ENCODE measurements at regions not wholly inside any gene's neighbourhood (a gene's known extent, or its start where the extent isn't known, plus 50 kb on each side); places are given as distances from the start of the nearest gene placed in this dataset.

DNA sequence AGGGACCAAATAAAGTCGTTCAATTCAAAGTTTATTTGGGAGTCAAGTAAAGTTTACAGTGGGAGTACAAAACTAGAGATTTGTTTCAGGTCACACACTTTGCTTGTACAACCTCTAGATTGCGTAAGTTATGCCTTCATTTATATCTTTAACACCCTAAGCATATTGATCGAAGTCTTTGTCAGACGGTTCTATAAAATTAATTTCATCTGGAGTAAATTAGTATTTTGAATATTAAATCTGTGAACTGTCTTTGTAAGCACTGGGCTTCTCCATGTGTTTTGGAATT, 119.7 kb downstream of the ACAA2 start:
- no peaks in the 10 kb centered on the region for H3K9me3 ChIP-seq
- WGBS, 3 donors: 75 to 80% (median 78%) methylated on average over 4 of the region's 4 CpGs

DNA sequence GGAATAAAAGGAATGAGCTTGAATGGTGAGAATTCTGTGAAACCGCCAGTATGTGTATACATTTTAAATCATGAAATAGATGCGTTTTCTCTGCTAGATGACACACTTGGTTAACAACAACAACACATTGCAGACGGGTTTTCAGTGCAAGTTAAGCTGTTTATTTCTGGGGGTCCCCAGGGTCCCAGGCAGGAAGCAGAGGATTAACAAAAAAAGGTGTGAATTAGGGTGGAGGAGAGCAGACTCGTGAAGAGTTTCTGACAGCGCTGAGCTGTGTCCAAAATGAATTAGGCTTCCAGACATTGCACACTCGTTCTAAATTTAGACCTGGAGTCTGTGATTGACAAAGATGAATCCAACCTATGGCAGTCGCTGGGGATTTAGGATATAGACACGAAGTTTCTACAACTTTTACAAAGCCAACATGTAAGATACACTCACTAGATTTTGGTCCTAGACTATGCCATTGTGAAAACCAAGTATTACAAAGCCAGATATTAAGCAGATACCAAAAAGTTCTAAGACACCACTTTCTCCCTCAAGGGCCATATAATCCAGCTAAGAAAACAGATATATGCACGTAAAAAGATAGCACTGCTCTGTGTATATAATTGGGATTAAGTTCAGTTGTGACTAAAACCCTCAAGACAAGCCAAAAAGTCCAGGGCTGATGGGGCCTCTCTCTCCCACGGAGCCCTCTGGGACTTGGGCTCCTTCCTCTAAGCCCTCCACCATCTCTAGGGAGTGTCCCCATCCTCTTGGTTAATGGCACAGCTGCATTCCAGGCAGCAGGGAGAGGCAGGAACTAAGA, 120.2 kb downstream of the ACAA2 start:
- intact Hi-C loops (cut with DNase I): no loop called here
- Histone ChIP-seq H3K4me3 (no peak overlapping the region), H3K36me3 (no peaks in the 10 kb centered on the region), H3K9me3 (no peaks in the 10 kb centered on the region), H3K4me1 (ENCODE audit: insufficient read depth) (no peaks in the 10 kb centered on the region), H3K27me3 (no peaks in the 10 kb centered on the region), H3K27ac (no peak overlapping the region)
- TF ChIP-seq EP300 (IDR thresholded peaks at IDR 0.05) (no peak), POLR2A (IDR thresholded peaks at IDR 0.05) (no peak)
- TF ChIP-seq, protein P1, sequence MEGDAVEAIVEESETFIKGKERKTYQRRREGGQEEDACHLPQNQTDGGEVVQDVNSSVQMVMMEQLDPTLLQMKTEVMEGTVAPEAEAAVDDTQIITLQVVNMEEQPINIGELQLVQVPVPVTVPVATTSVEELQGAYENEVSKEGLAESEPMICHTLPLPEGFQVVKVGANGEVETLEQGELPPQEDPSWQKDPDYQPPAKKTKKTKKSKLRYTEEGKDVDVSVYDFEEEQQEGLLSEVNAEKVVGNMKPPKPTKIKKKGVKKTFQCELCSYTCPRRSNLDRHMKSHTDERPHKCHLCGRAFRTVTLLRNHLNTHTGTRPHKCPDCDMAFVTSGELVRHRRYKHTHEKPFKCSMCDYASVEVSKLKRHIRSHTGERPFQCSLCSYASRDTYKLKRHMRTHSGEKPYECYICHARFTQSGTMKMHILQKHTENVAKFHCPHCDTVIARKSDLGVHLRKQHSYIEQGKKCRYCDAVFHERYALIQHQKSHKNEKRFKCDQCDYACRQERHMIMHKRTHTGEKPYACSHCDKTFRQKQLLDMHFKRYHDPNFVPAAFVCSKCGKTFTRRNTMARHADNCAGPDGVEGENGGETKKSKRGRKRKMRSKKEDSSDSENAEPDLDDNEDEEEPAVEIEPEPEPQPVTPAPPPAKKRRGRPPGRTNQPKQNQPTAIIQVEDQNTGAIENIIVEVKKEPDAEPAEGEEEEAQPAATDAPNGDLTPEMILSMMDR (IDR thresholded peaks at IDR 0.05): no peak
- DNase-seq: no peak
- 77 to 83% (median 78%) methylated on average over 10 of the region's 10 CpGs for WGBS, 3 donors

More for the DNA sequence above, 119.7 kb downstream of the ACAA2 start:
- Histone ChIP-seq H3K27ac (no peak overlapping the region), H3K4me3 (no peak overlapping the region), H3K36me3 (no peaks in the 10 kb centered on the region), H3K4me1 (ENCODE audit: insufficient read depth) (no peaks in the 10 kb centered on the region), H3K27me3 (no peaks in the 10 kb centered on the region)
- no peak for DNase-seq
- TF ChIP-seq, protein P1 (IDR thresholded peaks at IDR 0.05): no peak
- intact Hi-C loops (cut with DNase I): no loop called here

DNA sequence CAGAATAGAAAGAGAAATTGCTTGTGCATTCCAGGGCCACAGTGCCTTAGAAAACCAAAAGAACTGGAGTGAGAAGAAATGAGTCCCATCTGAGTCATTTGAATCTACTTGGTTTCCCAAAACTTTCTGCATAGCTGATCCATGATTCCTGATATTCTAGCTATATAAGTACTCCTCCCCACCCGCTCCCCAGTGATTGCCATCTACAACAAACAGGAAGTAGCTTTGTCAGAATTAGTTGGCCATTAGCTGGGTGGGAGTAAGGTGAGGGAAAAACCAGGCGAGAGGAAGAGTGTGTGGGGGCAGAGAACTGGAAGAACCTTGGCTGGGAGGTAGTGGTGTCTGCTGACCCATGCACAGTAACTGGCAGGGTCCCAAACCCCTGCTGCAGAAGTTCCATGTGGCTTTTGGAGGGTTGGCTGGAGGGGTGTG, 122.1 kb downstream of the ACAA2 start:
- no peaks in the 10 kb centered on the region for H3K4me1 ChIP-seq (ENCODE audit: insufficient read depth)
- TF ChIP-seq, protein P1 (IDR thresholded peaks at IDR 0.05): no peak
- TF ChIP-seq EP300 (IDR thresholded peaks at IDR 0.05) (no peak), POLR2A (IDR thresholded peaks at IDR 0.05) (no peak)
- H3K27me3 ChIP-seq: no peaks in the 10 kb centered on the region
- no peaks in the 10 kb centered on the region for H3K9me3 ChIP-seq
- no peaks in the 10 kb centered on the region for H3K36me3 ChIP-seq
- intact Hi-C loops (cut with DNase I): no loop called here
- no peak overlapping the region for H3K27ac ChIP-seq
- H3K4me3 ChIP-seq: no peak overlapping the region
- 16 to 40% (median 29%) methylated on average over 2 of the region's 2 CpGs for WGBS, 3 donors
- no peak for DNase-seq

DNA sequence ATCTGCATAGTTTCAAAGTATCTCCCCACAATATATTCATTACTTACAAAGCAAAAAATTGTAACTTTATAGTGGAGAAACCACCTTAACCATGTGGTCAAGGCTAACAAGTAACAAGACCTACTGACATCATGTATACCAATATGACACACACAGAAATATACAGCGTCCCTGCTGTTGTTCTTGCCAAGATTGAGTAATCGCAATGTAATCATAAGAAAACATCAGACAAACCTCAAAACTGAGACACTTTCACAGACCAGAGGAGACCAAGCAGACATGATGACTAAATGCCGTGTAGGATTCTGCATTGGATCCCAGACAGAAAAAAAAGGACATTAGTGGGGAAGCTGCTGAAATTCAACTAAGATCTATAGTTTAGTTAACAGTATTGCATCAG, 123.0 kb downstream of the ACAA2 start:
- H3K9me3 ChIP-seq: no peaks in the 10 kb centered on the region

More for the DNA sequence above, 123.0 kb downstream of the ACAA2 start:
- TF ChIP-seq, protein P1 (IDR thresholded peaks at IDR 0.05): no peak
- TF ChIP-seq EP300 (IDR thresholded peaks at IDR 0.05): no peak
- TF ChIP-seq POLR2A (IDR thresholded peaks at IDR 0.05): no peak
- no peak overlapping the region for H3K27ac ChIP-seq
- H3K27me3 ChIP-seq: no peaks in the 10 kb centered on the region
- no peak for DNase-seq
- no peak overlapping the region for H3K4me3 ChIP-seq
- no peaks in the 10 kb centered on the region for H3K36me3 ChIP-seq
- intact Hi-C loops (cut with DNase I): no loop called here
- H3K4me1 ChIP-seq (ENCODE audit: insufficient read depth): no peaks in the 10 kb centered on the region
- WGBS, 3 donors: 52 to 66% (median 59%) methylated on average over 3 of the region's 3 CpGs

Data from ovary (tissue), 7 donors.